IMR-90 (cell line): ENCODE measurements at regions not wholly inside any gene's neighbourhood (a gene's known extent, or its start where the extent isn't known, plus 50 kb on each side); places are given as distances from the start of the nearest gene placed in this dataset.
"Not testable (repeated sequence)": the region's sequence is repeated elsewhere in the genome, so short reads cannot be mapped to it uniquely, and the experiment has no call there.

Experiments used
- ATAC-seq: fragments of 200-7000 bp; cut with Tn5 transposase; 2 replicates; pipeline ENCODE4 v1.9.1; 2020; ENCODE audit warnings: low read depth, mild to moderate bottlenecking, moderate library complexity
- BruUV-seq: library from RNA; stranded (reverse); fragments of 400-500 nt; replicated peaks from 2 replicates; lab custom pipeline; 2021; lab: Mats Ljungman, UMichigan
- CTCF ChIA-PET: fragments of 300-600 bp; formaldehyde crosslinking; extraction: SDS; loops from one replicate; lab custom pipeline; 2021; ENCODE audit warnings: antibody characterized with exemption; lab: Yijun Ruan, JAX
- POLR2A ChIA-PET: fragments of 300-600 bp; sonication (Branson Sonifier 250); formaldehyde crosslinking; loops from one replicate; lab custom pipeline; 2022; ENCODE audit warnings: antibody characterized with exemption; ENCODE audit not compliant: unreplicated experiment; lab: Charles Lee
- DNase-seq: peaks from one replicate; pipeline ENCODE4 v3.0.0; 2013
- H2AFZ ChIP-seq: replicated peaks from 2 replicates; pipeline ENCODE3; 2013; ENCODE audit warnings: low read length, mild to moderate bottlenecking; ENCODE audit not compliant: poor library complexity
- H2AK5ac ChIP-seq: 2 replicates; pipeline ENCODE4 v1.6.1; 2013; ENCODE audit warnings: low read depth, low read length, inconsistent platforms
- H2AK9ac ChIP-seq: replicated peaks from 2 replicates; pipeline ENCODE3; 2013; ENCODE audit warnings: mild to moderate bottlenecking, low read depth, low read length, moderate library complexity; ENCODE audit not compliant: poor library complexity
- H2BK120ac ChIP-seq: 2 replicates; pipeline ENCODE4 v1.6.1; 2013; ENCODE audit warnings: low read depth, low read length, inconsistent platforms
- H2BK15ac ChIP-seq: 3 replicates; pipeline ENCODE4 v1.6.1; 2013; ENCODE audit warnings: low read depth, low read length, inconsistent platforms
- H2BK20ac ChIP-seq: 2 replicates; pipeline ENCODE4 v1.6.1; 2013; ENCODE audit warnings: low read depth, mild to moderate bottlenecking, inconsistent platforms, low read length, moderate library complexity
- H2BK5ac ChIP-seq: 2 replicates; pipeline ENCODE4 v1.6.1; 2013; ENCODE audit warnings: mild to moderate bottlenecking, low read depth, low read length, inconsistent platforms; ENCODE audit not compliant: poor library complexity, severe bottlenecking
- H3K14ac ChIP-seq: replicated peaks from 2 replicates; pipeline ENCODE4 v1.6.1; 2013; ENCODE audit warnings: low read depth, low read length, inconsistent platforms
- H3K18ac ChIP-seq: 2 replicates; pipeline ENCODE4 v1.6.1; 2013; ENCODE audit warnings: low read depth, low read length, control low read depth
- H3K23ac ChIP-seq: 2 replicates; pipeline ENCODE4 v1.6.1; 2013; ENCODE audit warnings: low read depth, low read length, inconsistent platforms
- H3K27ac ChIP-seq: 2 replicates; pipeline ENCODE4 v1.5.1; 2013; ENCODE audit warnings: mild to moderate bottlenecking, control low read depth, low read length; ENCODE audit not compliant: insufficient read depth
- H3K27me3 ChIP-seq: 2 replicates; pipeline ENCODE4 v1.6.1; 2013; ENCODE audit warnings: low read length; ENCODE audit not compliant: control insufficient read depth, insufficient read depth
- H3K36me3 ChIP-seq: 2 replicates; pipeline ENCODE4 v1.6.1; 2013; ENCODE audit warnings: low read length, mixed read lengths; ENCODE audit not compliant: control insufficient read depth, insufficient read depth
- H3K4ac ChIP-seq: 2 replicates; pipeline ENCODE4 v1.6.1; 2013; ENCODE audit warnings: low read depth, low read length, inconsistent platforms
- H3K4me1 ChIP-seq: 2 replicates; pipeline ENCODE4 v1.6.1; 2013; ENCODE audit warnings: low read length, mixed read lengths; ENCODE audit not compliant: control insufficient read depth, insufficient read depth
- H3K4me2 ChIP-seq: 2 replicates; pipeline ENCODE4 v1.6.1; 2013; ENCODE audit warnings: low read depth, mild to moderate bottlenecking, control low read depth, low read length, moderate library complexity
- H3K4me3 ChIP-seq: 2 replicates; pipeline ENCODE4 v1.5.1; 2013; ENCODE audit warnings: low read depth, mild to moderate bottlenecking, control low read depth, low read length, moderate library complexity; ENCODE audit not compliant: insufficient read depth
- H3K56ac ChIP-seq: 2 replicates; pipeline ENCODE4 v1.6.1; 2013; ENCODE audit warnings: low read length, inconsistent platforms; ENCODE audit not compliant: insufficient read depth; ENCODE audit errors: extremely low read depth
- H3K79me1 ChIP-seq, 2 experiments: 2 replicates each; pipeline ENCODE4 v1.6.1; 2013; ENCODE audit warnings: low read length in 2 of 2, inconsistent platforms in 1 of 2, low read depth in 1 of 2
- H3K9ac ChIP-seq: 2 replicates; pipeline ENCODE4 v1.6.1; 2013; ENCODE audit warnings: low read depth, low read length, control low read depth
- H3K9me1 ChIP-seq: 2 replicates; pipeline ENCODE4 v1.6.1; 2013; ENCODE audit warnings: low read length, inconsistent platforms; ENCODE audit not compliant: insufficient read depth
- H3K9me3 ChIP-seq: 2 replicates; pipeline ENCODE4 v1.6.1; 2013; ENCODE audit warnings: low read length; ENCODE audit not compliant: control insufficient read depth, insufficient read depth
- H4K20me1 ChIP-seq: 2 replicates; pipeline ENCODE4 v1.6.1; 2013; ENCODE audit warnings: low read length, inconsistent platforms; ENCODE audit not compliant: insufficient read depth
- H4K5ac ChIP-seq: 2 replicates; pipeline ENCODE4 v1.6.1; 2013; ENCODE audit warnings: mild to moderate bottlenecking, low read depth, low read length, control low read depth
- H4K8ac ChIP-seq, 2 experiments: 2 replicates each; pipeline ENCODE4 v1.6.1; 2013; ENCODE audit warnings: low read depth in 2 of 2, low read length in 2 of 2, control low read depth in 1 of 2, inconsistent platforms in 1 of 2
- H4K91ac ChIP-seq: 2 replicates; pipeline ENCODE4 v1.6.1; 2013; ENCODE audit warnings: low read depth, low read length, inconsistent platforms; ENCODE audit not compliant: insufficient read depth
- MAZ ChIP-seq: IDR thresholded peaks from 2 replicates; pipeline ENCODE4 v1.6.1; 2012; ENCODE audit warnings: low read depth, mild to moderate bottlenecking, low read length, improper control_type of control experiment, moderate library complexity, borderline replicate concordance
- RAD21 ChIP-seq: IDR thresholded peaks from 2 replicates; pipeline ENCODE4 v1.6.1; 2012; ENCODE audit warnings: low read length, improper control_type of control experiment
- RFX5 ChIP-seq: IDR thresholded peaks from 2 replicates; pipeline ENCODE4 v1.8.0; 2012; ENCODE audit warnings: low read depth, mild to moderate bottlenecking, low read length, moderate library complexity
- WGBS, 2 experiments: methylation state at CpG; one replicate each; pipeline versions ENCODE4 v1.1.5 to v1.1.7; 2013; ENCODE audit warnings: missing lambda C conversion rate in 2 of 2; ENCODE audit not compliant: insufficient read length in 1 of 2; ENCODE audit errors: extremely low coverage in 2 of 2; 5-methylcytosine and 5-hydroxymethylcytosine counted together
- dilution Hi-C: fragments of 300-500 bp; cut with HindIII; formaldehyde crosslinking; loops from one replicate; pipeline ENCODE4 v1.14.3; 2018; ENCODE audit warnings: low sequenced_read_pairs; ENCODE audit not compliant: unreplicated experiment
- in situ Hi-C: fragments of 300-500 bp; cut with MboI; formaldehyde crosslinking; loops from 3 replicates; pipeline ENCODE4 v1.14.3; 2019; ENCODE audit warnings: low sequenced_read_pairs, inconsistent platforms, mixed read lengths
- intact Hi-C: fragments of 100-400 bp; cut with micrococcal nuclease; formaldehyde crosslinking; loops from 2 replicates; pipeline ENCODE4 v1.10.0; 2022

GRCh38 chr13:68708336-68708908 is 1399.2 kb upstream of the ATXN8OS start:
- peaks cover 7% of the 10 kb centered on the region; the same call in 1 of the 2 replicates for H3K9me3 ChIP-seq
- no peak overlapping the region for H3K27ac ChIP-seq
- H3K4me1 ChIP-seq = no peaks in the 10 kb centered on the region
- H3K4ac ChIP-seq = no peak overlapping the region
- no peak overlapping the region for H4K91ac ChIP-seq
- dilution Hi-C loops (no loop called here), intact Hi-C loops (no loop called here), in situ Hi-C loops (no loop called here)
- no peak overlapping the region for H3K4me2 ChIP-seq
- no peak overlapping the region for H3K56ac ChIP-seq
- DNase-seq (no peak), ATAC-seq (no peak)
- no peak overlapping the region for H2AK5ac ChIP-seq
- ChIA-PET CTCF (no interaction called here), POLR2A (no interaction called here)
- H3K79me1 ChIP-seq = no peaks in the 10 kb centered on the region
- no peaks in the 10 kb centered on the region for H3K36me3 ChIP-seq
- TF ChIP-seq RAD21 (no peak), RFX5 (no peak), MAZ (no peak)
- WGBS, 2 experiments = 95% methylated on average over 4 of the region's 16 CpGs; no CpG with 5 or more reads in 1 of the 2 experiments
- no peak overlapping the region for H4K5ac ChIP-seq
- H3K18ac ChIP-seq = no peak overlapping the region
- no peak overlapping the region for H3K14ac ChIP-seq
- no peak overlapping the region for H2AFZ ChIP-seq
- H2AK9ac ChIP-seq = no peak overlapping the region
- no peak overlapping the region for H3K23ac ChIP-seq
- H3K4me3 ChIP-seq = no peak overlapping the region
- H2BK120ac ChIP-seq = no peak overlapping the region
- no peak overlapping the region for H3K9ac ChIP-seq
- H4K20me1 ChIP-seq = no peaks in the 10 kb centered on the region
- H2BK15ac ChIP-seq = no peak overlapping the region
- no peak overlapping the region for H2BK5ac ChIP-seq
- H3K9me1 ChIP-seq = no peaks in the 10 kb centered on the region
- no peak overlapping the region for H2BK20ac ChIP-seq
- no TSS peak for BruUV-seq
- no peaks in the 10 kb centered on the region for H3K27me3 ChIP-seq
- H4K8ac ChIP-seq = no peak overlapping the region

DNA sequence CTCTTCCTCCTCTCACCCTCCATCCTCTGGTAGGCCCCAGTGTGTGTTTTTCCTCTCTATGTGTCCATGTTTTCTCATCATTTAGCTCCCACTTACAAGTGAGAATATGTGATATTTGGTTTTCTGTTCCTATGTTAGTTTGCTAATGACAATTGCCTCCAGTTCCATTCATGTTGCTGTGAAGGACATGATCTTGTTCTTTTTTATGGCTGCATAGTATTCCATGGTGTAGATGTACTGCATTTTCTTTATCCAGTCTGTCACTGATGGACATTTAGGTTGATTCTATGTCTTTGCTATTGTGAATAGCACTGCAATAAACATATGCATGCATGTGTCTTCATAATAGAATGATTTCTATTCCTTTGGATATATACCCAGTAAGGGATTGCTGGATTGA is 1401.6 kb upstream of the ATXN8OS start:
- H3K23ac ChIP-seq, H2AK5ac ChIP-seq, DNase-seq, H2BK20ac ChIP-seq, H3K36me3 ChIP-seq, H2AK9ac ChIP-seq, ATAC-seq, in situ Hi-C loops, H2BK5ac ChIP-seq, intact Hi-C loops, BruUV-seq, H2AFZ ChIP-seq, dilution Hi-C loops, H2BK15ac ChIP-seq, H3K4me3 ChIP-seq, H2BK120ac ChIP-seq, H3K4ac ChIP-seq, H4K91ac ChIP-seq, H3K18ac ChIP-seq, H3K4me2 ChIP-seq, POLR2A ChIA-PET, H3K14ac ChIP-seq, H3K27me3 ChIP-seq, H4K20me1 ChIP-seq, H4K8ac ChIP-seq, H3K4me1 ChIP-seq, H3K79me1 ChIP-seq, H3K56ac ChIP-seq, H3K27ac ChIP-seq, H3K9ac ChIP-seq, H4K5ac ChIP-seq, H3K9me3 ChIP-seq, H3K9me1 ChIP-seq, CTCF ChIA-PET: not testable (repeated sequence)
